ENCODE measurements at regions not wholly inside any gene's neighbourhood (a gene's known extent, or its start where the extent isn't known, plus 50 kb on each side); places are given as distances from the start of the nearest gene placed in this dataset.
"Not testable (repeated sequence)": the region's sequence is repeated elsewhere in the genome, so short reads cannot be mapped to it uniquely, and the experiment has no call there.

- Histone ChIP-seq H3K27ac (ENCODE audit: insufficient read depth, low read length) (no peak overlapping the region), H3K9ac (ENCODE audit: insufficient read depth, low read length) (no peak overlapping the region), H3K9me3 (ENCODE audit: control insufficient read depth, insufficient read depth, low read depth, low read length) (no peaks in the 10 kb centered on the region), H3K4me2 (ENCODE audit: extremely low read depth, insufficient read depth, low read length) (no peak overlapping the region), H3K4me3 (replicated peaks in 1 of 4; ENCODE audit: control extremely low read depth in 1 of 4, insufficient read depth in 1 of 4, low read depth in 3 of 4, low read length in 4 of 4) (no peak overlapping the region), H4K20me1 (ENCODE audit: control insufficient read depth, extremely low read depth, insufficient read depth, low read length) (no peaks in the 10 kb centered on the region), H3K79me2 (ENCODE audit: control insufficient read depth, insufficient read depth, low read length) (no peaks in the 10 kb centered on the region), H3K36me3 (ENCODE audit: control insufficient read depth, insufficient read depth, low read length) (no peaks in the 10 kb centered on the region), H2AFZ (ENCODE audit: low read length) (peak overlapping the region; percentile 27), H3K27me3 (ENCODE audit: control insufficient read depth, insufficient read depth, low read length) (no peaks in the 10 kb centered on the region), H3K4me1 (ENCODE audit: control insufficient read depth, extremely low read depth, insufficient read depth, low read length) (no peaks in the 10 kb centered on the region)
- TF ChIP-seq EZH2 (IDR thresholded peaks at IDR 0.05; ENCODE audit: low read length, missing control alignments) (no peak), CTCF (conservative IDR thresholded peaks at IDR 0.05 in 1 of 2, IDR thresholded peaks at IDR 0.05 in 1 of 2; ENCODE audit: low read depth in 1 of 2, low read length in 2 of 2) (no peak)
- DNase-seq (ENCODE audit: low read depth in 2 of 2), result no peak
Measured at GRCh38 chr14:30272848-30273832, 285.8 kb upstream of the G2E3 start.

GRCh38 chr14:30275604-30276003 lies 283.4 kb upstream of the G2E3 start:
- no peak for DNase-seq (ENCODE audit: low read depth in 2 of 2)
- no peaks in the 10 kb centered on the region for H3K9me3 ChIP-seq (ENCODE audit: control insufficient read depth, insufficient read depth, low read depth, low read length)
- H3K9ac ChIP-seq (ENCODE audit: insufficient read depth, low read length), result no peak overlapping the region
- H3K27me3 ChIP-seq (ENCODE audit: control insufficient read depth, insufficient read depth, low read length), result no peaks in the 10 kb centered on the region
- no peaks in the 10 kb centered on the region for H4K20me1 ChIP-seq (ENCODE audit: control insufficient read depth, extremely low read depth, insufficient read depth, low read length)
- no peaks in the 10 kb centered on the region for H3K36me3 ChIP-seq (ENCODE audit: control insufficient read depth, insufficient read depth, low read length)
- no peak overlapping the region for H2AFZ ChIP-seq (ENCODE audit: low read length)
- H3K4me2 ChIP-seq (ENCODE audit: extremely low read depth, insufficient read depth, low read length), result no peak overlapping the region
- no peaks in the 10 kb centered on the region for H3K4me1 ChIP-seq (ENCODE audit: control insufficient read depth, extremely low read depth, insufficient read depth, low read length)
- H3K79me2 ChIP-seq (ENCODE audit: control insufficient read depth, insufficient read depth, low read length), result no peaks in the 10 kb centered on the region
- TF ChIP-seq CTCF (conservative IDR thresholded peaks at IDR 0.05 in 1 of 2, IDR thresholded peaks at IDR 0.05 in 1 of 2; ENCODE audit: low read depth in 1 of 2, low read length in 2 of 2) (no peak), EZH2 (IDR thresholded peaks at IDR 0.05; ENCODE audit: low read length, missing control alignments) (no peak)
- no peak overlapping the region for H3K27ac ChIP-seq (ENCODE audit: insufficient read depth, low read length)
- no peak overlapping the region for H3K4me3 ChIP-seq (replicated peaks in 1 of 4; ENCODE audit: control extremely low read depth in 1 of 4, insufficient read depth in 1 of 4, low read depth in 3 of 4, low read length in 4 of 4)

GRCh38 chr14:30277268-30277667 lies 281.7 kb upstream of the G2E3 start:
- Histone ChIP-seq H4K20me1 (ENCODE audit: control insufficient read depth, extremely low read depth, insufficient read depth, low read length) (no peaks in the 10 kb centered on the region), H3K9me3 (ENCODE audit: control insufficient read depth, insufficient read depth, low read depth, low read length) (no peaks in the 10 kb centered on the region), H2AFZ (ENCODE audit: low read length) (no peak overlapping the region), H3K4me1 (ENCODE audit: control insufficient read depth, extremely low read depth, insufficient read depth, low read length) (no peaks in the 10 kb centered on the region), H3K27me3 (ENCODE audit: control insufficient read depth, insufficient read depth, low read length) (no peaks in the 10 kb centered on the region), H3K79me2 (ENCODE audit: control insufficient read depth, insufficient read depth, low read length) (no peaks in the 10 kb centered on the region), H3K27ac (ENCODE audit: insufficient read depth, low read length) (no peak overlapping the region), H3K9ac (ENCODE audit: insufficient read depth, low read length) (no peak overlapping the region), H3K36me3 (ENCODE audit: control insufficient read depth, insufficient read depth, low read length) (no peaks in the 10 kb centered on the region), H3K4me2 (ENCODE audit: extremely low read depth, insufficient read depth, low read length) (no peak overlapping the region), H3K4me3 (replicated peaks in 1 of 4; ENCODE audit: control extremely low read depth in 1 of 4, insufficient read depth in 1 of 4, low read depth in 3 of 4, low read length in 4 of 4) (no peak overlapping the region)
- no peak for DNase-seq (ENCODE audit: low read depth in 2 of 2)
- TF ChIP-seq EZH2 (IDR thresholded peaks at IDR 0.05; ENCODE audit: low read length, missing control alignments) (no peak), CTCF (conservative IDR thresholded peaks at IDR 0.05 in 1 of 2, IDR thresholded peaks at IDR 0.05 in 1 of 2; ENCODE audit: low read depth in 1 of 2, low read length in 2 of 2) (no peak)

- not testable (repeated sequence) for H3K27me3 ChIP-seq (ENCODE audit: control insufficient read depth, insufficient read depth, low read length); H3K4me2 ChIP-seq (ENCODE audit: extremely low read depth, insufficient read depth, low read length); H2AFZ ChIP-seq (ENCODE audit: low read length); H4K20me1 ChIP-seq (ENCODE audit: control insufficient read depth, extremely low read depth, insufficient read depth, low read length); H3K36me3 ChIP-seq (ENCODE audit: control insufficient read depth, insufficient read depth, low read length); H3K9ac ChIP-seq (ENCODE audit: insufficient read depth, low read length); H3K4me3 ChIP-seq (replicated peaks in 1 of 4; ENCODE audit: control extremely low read depth in 1 of 4, insufficient read depth in 1 of 4, low read depth in 3 of 4, low read length in 4 of 4); DNase-seq (ENCODE audit: low read depth in 2 of 2); H3K79me2 ChIP-seq (ENCODE audit: control insufficient read depth, insufficient read depth, low read length); H3K9me3 ChIP-seq (ENCODE audit: control insufficient read depth, insufficient read depth, low read depth, low read length); H3K4me1 ChIP-seq (ENCODE audit: control insufficient read depth, extremely low read depth, insufficient read depth, low read length); H3K27ac ChIP-seq (ENCODE audit: insufficient read depth, low read length)
Measured at GRCh38 chr14:30278856-30279255, 280.1 kb upstream of the G2E3 start.
